Caki2 (cell line): ENCODE measurements at regions not wholly inside any gene's neighbourhood (a gene's known extent, or its start where the extent isn't known, plus 50 kb on each side); places are given as distances from the start of the nearest gene placed in this dataset.
"Not testable (repeated sequence)": the region's sequence is repeated elsewhere in the genome, so short reads cannot be mapped to it uniquely, and the experiment has no call there.

Source experiments
- DNase-seq: peaks from one replicate; pipeline ENCODE4 v3.0.0-alpha.2; 2015; ENCODE audit warnings: low read depth
- in situ Hi-C: cut with HindIII; loops from 2 replicates; pipeline ENCODE4 v1.10.0; 2016; ENCODE audit warnings: low sequenced_read_pairs, low pct_unique_long_range_greater_than_20kb, mixed read lengths

- in situ Hi-C loops = no loop called here
These were observed 250.0 kb downstream of the SOX9 start for GRCh38 chr17:72370819-72371218.

GRCh38 chr17:72372185-72372584 lies 251.4 kb downstream of the SOX9 start:
- in situ Hi-C loops = no loop called here
- no peak for DNase-seq

More at GRCh38 chr17:72370819-72371218, 250.0 kb downstream of the SOX9 start:
- DNase-seq = peak; percentile 64

GRCh38 chr17:72373910-72374741 lies 253.3 kb downstream of the SOX9 start:
- DNase-seq = peak; percentile 62
- in situ Hi-C loops = no loop called here

- DNase-seq = no peak
- in situ Hi-C loops = no loop called here
These were observed 255.9 kb downstream of the SOX9 start for GRCh38 chr17:72376526-72377345.

- DNase-seq = no peak
- in situ Hi-C loops = no loop called here
These were observed 257.9 kb downstream of the SOX9 start for GRCh38 chr17:72378414-72379390.

- in situ Hi-C loops = no loop called here
- DNase-seq = no peak
These were observed 258.7 kb downstream of the SOX9 start for GRCh38 chr17:72379516-72379915.

GRCh38 chr17:72380120-72380519 lies 259.3 kb downstream of the SOX9 start:
- no peak for DNase-seq
- in situ Hi-C loops = no loop called here

- DNase-seq = no peak
- in situ Hi-C loops = no loop called here
These were observed 259.9 kb downstream of the SOX9 start for GRCh38 chr17:72380737-72381136.

GRCh38 chr17:72381597-72382397 lies 261.0 kb downstream of the SOX9 start:
- in situ Hi-C loops = no loop called here
- DNase-seq = no peak

GRCh38 chr17:72382971-72383722 lies 262.3 kb downstream of the SOX9 start:
- in situ Hi-C loops = no loop called here

GRCh38 chr17:72385475-72385874 lies 264.7 kb downstream of the SOX9 start:
- in situ Hi-C loops = no loop called here
- DNase-seq = peak; percentile 75

More at GRCh38 chr17:72382971-72383722, 262.3 kb downstream of the SOX9 start:
- DNase-seq = no peak

- in situ Hi-C loops = not testable (repeated sequence)
- DNase-seq = peak; percentile 53
These were observed 265.4 kb downstream of the SOX9 start for GRCh38 chr17:72386173-72386572.

GRCh38 chr17:72386619-72387237 lies 265.9 kb downstream of the SOX9 start:
- in situ Hi-C loops = no loop called here
- peak; percentile 51 for DNase-seq

GRCh38 chr17:72387487-72387886 lies 266.7 kb downstream of the SOX9 start:
- peak; percentile 85 for DNase-seq
- in situ Hi-C loops = no loop called here

GRCh38 chr17:72387969-72388368 lies 267.1 kb downstream of the SOX9 start:
- no peak for DNase-seq
- in situ Hi-C loops = no loop called here

GRCh38 chr17:72388765-72389473 lies 268.1 kb downstream of the SOX9 start:
- peak; percentile 64 for DNase-seq
- in situ Hi-C loops = no loop called here
